SU-DHL-6 (cell line): ENCODE measurements at regions not wholly inside any gene's neighbourhood (a gene's known extent, or its start where the extent isn't known, plus 50 kb on each side); places are given as distances from the start of the nearest gene placed in this dataset.

Experiments used
- H2AFZ ChIP-seq: fragments of 200-600 bp; sonication (generic); 2 replicates; pipeline ENCODE4 v1.6.1; 2014; ENCODE audit warnings: low read depth, mild to moderate bottlenecking, moderate library complexity, mixed read lengths, antibody characterized with exemption, low read length; ENCODE audit not compliant: severe bottlenecking
- H3F3A ChIP-seq: fragments of 200-600 bp; shearing (Covaris generic); 2 replicates; pipeline ENCODE4 v1.6.0; 2016; ENCODE audit warnings: antibody characterized with exemption, mild to moderate bottlenecking; ENCODE audit not compliant: insufficient read depth
- H3K27ac ChIP-seq: fragments of 200-600 bp; sonication (generic); 2 replicates; pipeline ENCODE4 v1.5.1; 2016; ENCODE audit warnings: low read depth, mild to moderate bottlenecking, low read length, moderate library complexity, mixed read lengths
- H3K27me3 ChIP-seq: fragments of 200-600 bp; sonication (generic), shearing (Covaris generic); 2 replicates; pipeline ENCODE4 v1.6.0; 2014; ENCODE audit warnings: mild to moderate bottlenecking, low read length
- H3K36me3 ChIP-seq: fragments of 200-600 bp; sonication (generic); 2 replicates; pipeline ENCODE4 v1.6.1; 2014; ENCODE audit warnings: mild to moderate bottlenecking, low read length, mixed read lengths
- H3K4me2 ChIP-seq: fragments of 300-600, 200-600 bp; shearing (Covaris generic), sonication (generic); 2 replicates; pipeline ENCODE4 v1.6.0; 2014; ENCODE audit warnings: low read length, low read depth, mild to moderate bottlenecking; ENCODE audit not compliant: poor library complexity, severe bottlenecking
- H3K4me3 ChIP-seq: fragments of 200-600 bp; sonication (generic); 2 replicates; pipeline ENCODE4 v1.5.1; 2014; ENCODE audit warnings: antibody characterized with exemption, low read length, mild to moderate bottlenecking, mixed read lengths; ENCODE audit not compliant: insufficient read depth, poor library complexity, severe bottlenecking
- H3K79me2 ChIP-seq: fragments of 200-600 bp; sonication (generic); 2 replicates; pipeline ENCODE4 v1.6.1; 2014; ENCODE audit warnings: mild to moderate bottlenecking, low read length, moderate library complexity; ENCODE audit not compliant: insufficient read depth
- H3K9ac ChIP-seq: fragments of 200-600 bp; sonication (generic); 2 replicates; pipeline ENCODE4 v1.7.0; 2014; ENCODE audit warnings: mild to moderate bottlenecking, low read length
- H3K9me2 ChIP-seq: fragments of 200-600 bp; sonication (generic); replicated peaks from 2 replicates; pipeline ENCODE4 v1.6.1; 2014; ENCODE audit warnings: low read length; ENCODE audit not compliant: insufficient read depth
- H3K9me3 ChIP-seq: fragments of 200-600 bp; sonication (generic); 2 replicates; pipeline ENCODE4 v1.6.1; 2014; ENCODE audit warnings: low read length, mixed read lengths; ENCODE audit not compliant: insufficient read depth
- H4K20me1 ChIP-seq: fragments of 200-600 bp; sonication (generic); 2 replicates; pipeline ENCODE4 v1.6.1; 2014; ENCODE audit warnings: low read depth, mild to moderate bottlenecking, antibody characterized with exemption, low read length, moderate library complexity, mixed read lengths
- CTCF ChIP-seq: fragments of 200-600 bp; sonication (generic); IDR thresholded peaks from one replicate; pipeline ENCODE4 v1.5.1; 2017; ENCODE audit warnings: antibody characterized with exemption, mild to moderate bottlenecking, low read length, moderate library complexity; ENCODE audit not compliant: insufficient read depth, poor library complexity, severe bottlenecking
- EZH2phosphoT487 ChIP-seq: fragments of 200-600 bp; sonication (generic), shearing (Covaris generic); conservative IDR thresholded peaks from 2 replicates; pipeline ENCODE4 v1.6.1; 2018; ENCODE audit warnings: mild to moderate bottlenecking, antibody characterized with exemption, low read length, moderate library complexity, mixed read lengths

- Histone ChIP-seq H3K27me3 (no peaks in the 10 kb centered on the region), H4K20me1 (no peaks in the 10 kb centered on the region), H3F3A (no peaks in the 10 kb centered on the region), H3K9me3 (no peaks in the 10 kb centered on the region), H3K9ac (no peak overlapping the region), H3K4me3 (no peak overlapping the region), H3K79me2 (no peaks in the 10 kb centered on the region), H2AFZ (no peak overlapping the region), H3K9me2 (no peaks in the 10 kb centered on the region), H3K27ac (no peak overlapping the region), H3K4me2 (no peak overlapping the region), H3K36me3 (no peaks in the 10 kb centered on the region)
- no peak for TF ChIP-seq EZH2phosphoT487
- no peak for TF ChIP-seq CTCF
Observed at GRCh38 chr7:115088893-115089292, 167.0 kb downstream of the MDFIC start.

- H3F3A ChIP-seq, result no peaks in the 10 kb centered on the region
- H4K20me1 ChIP-seq, result no peaks in the 10 kb centered on the region
- H3K27me3 ChIP-seq, result no peaks in the 10 kb centered on the region
- no peak overlapping the region for H3K9ac ChIP-seq
- no peak overlapping the region for H3K4me2 ChIP-seq
- no peaks in the 10 kb centered on the region for H3K9me2 ChIP-seq
- H3K36me3 ChIP-seq, result no peaks in the 10 kb centered on the region
- no peak overlapping the region for H3K4me3 ChIP-seq
- no peak overlapping the region for H3K27ac ChIP-seq
- H3K79me2 ChIP-seq, result no peaks in the 10 kb centered on the region
- no peak overlapping the region for H2AFZ ChIP-seq
- no peaks in the 10 kb centered on the region for H3K9me3 ChIP-seq
- TF ChIP-seq CTCF (no peak), EZH2phosphoT487 (no peak)
Observed at GRCh38 chr7:115087437-115087836, 165.5 kb downstream of the MDFIC start.

- Histone ChIP-seq H3K79me2 (no peaks in the 10 kb centered on the region), H3K9me3 (no peaks in the 10 kb centered on the region), H3K9ac (no peak overlapping the region), H3F3A (no peaks in the 10 kb centered on the region), H2AFZ (no peak overlapping the region), H3K36me3 (no peaks in the 10 kb centered on the region), H4K20me1 (no peaks in the 10 kb centered on the region), H3K9me2 (no peaks in the 10 kb centered on the region), H3K27me3 (no peaks in the 10 kb centered on the region), H3K4me2 (no peak overlapping the region), H3K27ac (no peak overlapping the region), H3K4me3 (no peak overlapping the region)
- TF ChIP-seq EZH2phosphoT487 (no peak), CTCF (no peak)
Observed at GRCh38 chr7:115086146-115086841, 164.4 kb downstream of the MDFIC start.
